H9 (cell line): ENCODE measurements at regions not wholly inside any gene's neighbourhood (a gene's known extent, or its start where the extent isn't known, plus 50 kb on each side); places are given as distances from the start of the nearest gene placed in this dataset.

ENCODE experiments used
- DNase-seq: peaks from one replicate; pipeline ENCODE4 v3.0.0-alpha.2; 2017
- H2AFZ ChIP-seq: one replicate; pipeline ENCODE4 v1.6.1; 2013; ENCODE audit warnings: mild to moderate bottlenecking, low read length, control low read depth, moderate library complexity
- H2AK5ac ChIP-seq: 2 replicates; pipeline ENCODE4 v1.6.1; 2013; ENCODE audit warnings: low read length, control low read depth, mixed read lengths; ENCODE audit not compliant: insufficient read length
- H2BK120ac ChIP-seq: one replicate; pipeline ENCODE4 v1.6.1; 2013; ENCODE audit warnings: low read depth, mild to moderate bottlenecking, low read length, control low read depth, inconsistent platforms; ENCODE audit not compliant: poor library complexity, severe bottlenecking
- H2BK12ac ChIP-seq: 2 replicates; pipeline ENCODE4 v1.6.1; 2013; ENCODE audit warnings: low read length, control low read depth, mixed read lengths, low read depth; ENCODE audit not compliant: insufficient read length
- H2BK15ac ChIP-seq: 2 replicates; pipeline ENCODE4 v1.6.1; 2013; ENCODE audit warnings: low read depth, low read length, control low read depth
- H2BK20ac ChIP-seq: one replicate; pipeline ENCODE4 v1.6.1; 2013; ENCODE audit warnings: low read depth, mild to moderate bottlenecking, low read length, control low read depth, inconsistent platforms; ENCODE audit not compliant: poor library complexity, severe bottlenecking
- H2BK5ac ChIP-seq: 2 replicates; pipeline ENCODE4 v1.6.1; 2013; ENCODE audit warnings: low read length, control low read depth, mixed read lengths; ENCODE audit not compliant: insufficient read length
- H3K14ac ChIP-seq: 2 replicates; pipeline ENCODE4 v1.6.1; 2013; ENCODE audit warnings: low read length, control low read depth; ENCODE audit not compliant: insufficient read depth
- H3K18ac ChIP-seq: 2 replicates; pipeline ENCODE4 v1.6.1; 2013; ENCODE audit warnings: low read depth, mild to moderate bottlenecking, mixed read lengths, low read length, control low read depth; ENCODE audit not compliant: insufficient read length
- H3K23ac ChIP-seq: 2 replicates; pipeline ENCODE4 v1.6.1; 2013; ENCODE audit warnings: low read length, control low read depth, mixed read lengths, low read depth; ENCODE audit not compliant: insufficient read length
- H3K23me2 ChIP-seq: 2 replicates; pipeline ENCODE4 v1.6.1; 2013; ENCODE audit warnings: low read depth, mild to moderate bottlenecking, mixed read lengths, low read length, control low read depth; ENCODE audit not compliant: insufficient read length, poor library complexity, severe bottlenecking
- H3K27ac ChIP-seq: 2 replicates; pipeline ENCODE4 v1.5.1; 2013; ENCODE audit warnings: low read length, control low read depth, mixed read lengths, low read depth; ENCODE audit not compliant: insufficient read length
- H3K27me3 ChIP-seq: 2 replicates; pipeline ENCODE4 v1.6.1; 2013; ENCODE audit warnings: low read length, control low read depth, inconsistent platforms; ENCODE audit not compliant: insufficient read depth
- H3K4ac ChIP-seq: 2 replicates; pipeline ENCODE4 v1.6.1; 2013; ENCODE audit warnings: low read depth, mild to moderate bottlenecking, control low read depth, inconsistent platforms, low read length, moderate library complexity
- H3K4me1 ChIP-seq: 2 replicates; pipeline ENCODE4 v1.6.1; 2013; ENCODE audit warnings: low read length, control low read depth, inconsistent platforms; ENCODE audit not compliant: insufficient read depth
- H3K4me2 ChIP-seq: 2 replicates; pipeline ENCODE4 v1.6.1; 2013; ENCODE audit warnings: low read length, control low read depth, mixed read lengths; ENCODE audit not compliant: insufficient read length, insufficient read depth
- H3K56ac ChIP-seq: 2 replicates; pipeline ENCODE4 v1.6.1; 2013; ENCODE audit warnings: low read depth, mild to moderate bottlenecking, mixed read lengths, low read length, control low read depth; ENCODE audit not compliant: insufficient read length
- H3K79me1 ChIP-seq: 2 replicates; pipeline ENCODE4 v1.6.1; 2013; ENCODE audit warnings: low read depth, mild to moderate bottlenecking, moderate library complexity, low read length, control low read depth, inconsistent platforms; ENCODE audit not compliant: insufficient read depth, poor library complexity, severe bottlenecking
- H3K79me2 ChIP-seq: 2 replicates; pipeline ENCODE4 v1.6.1; 2013; ENCODE audit warnings: low read length, control low read depth, inconsistent platforms; ENCODE audit not compliant: insufficient read depth
- H3K9ac ChIP-seq: 2 replicates; pipeline ENCODE4 v1.6.1; 2013; ENCODE audit warnings: low read length, control low read depth, mixed read lengths; ENCODE audit not compliant: insufficient read length; ENCODE audit errors: extremely low read depth
- H3K9me3 ChIP-seq: one replicate; pipeline ENCODE4 v1.6.1; 2013; ENCODE audit warnings: low read depth, low read length, inconsistent platforms; ENCODE audit not compliant: control insufficient read depth
- H3T11ph ChIP-seq: one replicate; pipeline ENCODE4 v1.6.1; 2013; ENCODE audit warnings: mild to moderate bottlenecking, low read length, control low read depth, inconsistent platforms
- H4K20me1 ChIP-seq: one replicate; pipeline ENCODE4 v1.6.1; 2013; ENCODE audit not compliant: control insufficient read depth, insufficient read length, insufficient read depth
- H4K5ac ChIP-seq: 2 replicates; pipeline ENCODE4 v1.6.1; 2013; ENCODE audit warnings: low read depth, mild to moderate bottlenecking, mixed read lengths, low read length, control low read depth; ENCODE audit not compliant: insufficient read length
- H4K8ac ChIP-seq: replicated peaks from 2 replicates; pipeline ENCODE4 v1.6.1; 2013; ENCODE audit warnings: low read length, control low read depth, mixed read lengths, low read depth; ENCODE audit not compliant: insufficient read length
- H4K91ac ChIP-seq: 2 replicates; pipeline ENCODE4 v1.6.1; 2013; ENCODE audit warnings: low read depth, mild to moderate bottlenecking, moderate library complexity, mixed read lengths, low read length, control low read depth; ENCODE audit not compliant: insufficient read length
- H3K27ac Mint-ChIP-seq, 3 experiments: 2 replicates in 2 of 3; 3 replicates in 1 of 3; pipeline ENCODE4 v1.8.0; 2020 to 2021; ENCODE audit warnings: mixed read lengths in 3 of 3, mild to moderate bottlenecking in 1 of 3, moderate library complexity in 1 of 3
- H3K27me3 Mint-ChIP-seq: 2 replicates; pipeline ENCODE4 v1.8.0; 2021; ENCODE audit warnings: low read depth, mild to moderate bottlenecking, moderate library complexity, mixed read lengths
- H3K36me3 Mint-ChIP-seq, 3 experiments: 2 replicates in 2 of 3; 3 replicates in 1 of 3; pipeline ENCODE4 v1.8.0; 2020 to 2021; ENCODE audit warnings: low read depth in 3 of 3, mixed read lengths in 3 of 3; ENCODE audit not compliant: insufficient read depth in 1 of 3
- H3K4me1 Mint-ChIP-seq, 2 experiments: 2 replicates each; pipeline ENCODE4 v1.8.0; 2020; ENCODE audit warnings: mixed read lengths in 2 of 2
- H3K4me3 Mint-ChIP-seq, 2 experiments: 2 replicates in 1 of 2; 3 replicates in 1 of 2; pipeline ENCODE4 v1.8.0; 2020 to 2021; ENCODE audit warnings: mild to moderate bottlenecking in 2 of 2, mixed read lengths in 2 of 2, moderate library complexity in 1 of 2
- H3K9me3 Mint-ChIP-seq, 2 experiments: 2 replicates in 1 of 2; 3 replicates in 1 of 2; pipeline ENCODE4 v1.8.0; 2020; ENCODE audit warnings: mild to moderate bottlenecking in 2 of 2, mixed read lengths in 2 of 2, moderate library complexity in 1 of 2
- CTCF ChIP-seq: fragments of 200-600 bp; sonication (generic); conservative IDR thresholded peaks from 3 replicates; pipeline ENCODE4 v1.8.0; 2021; ENCODE audit warnings: antibody characterized with exemption, mild to moderate bottlenecking
- WGBS: extraction: QIAGEN DNeasy Blood & Tissue Kit; methylation state at CpG from one replicate; pipeline ENCODE4 v1.1.7; 2013; ENCODE audit warnings: missing lambda C conversion rate, low lambda C conversion rate, mixed read lengths; ENCODE audit not compliant: insufficient read length; ENCODE audit errors: extremely low coverage; 5-methylcytosine and 5-hydroxymethylcytosine counted together

- H3K4me2 ChIP-seq, result no peak overlapping the region
- H4K91ac ChIP-seq, result no peak overlapping the region
- no peaks in the 10 kb centered on the region for H3K4me1 ChIP-seq
- H3K4me3 Mint-ChIP-seq, result no peak overlapping the region
- WGBS, result no CpG with 5 or more reads among the region's 5 CpGs
- no peaks in the 10 kb centered on the region for H3K79me1 ChIP-seq
- no peaks in the 10 kb centered on the region for H3K36me3 Mint-ChIP-seq
- no peak for TF ChIP-seq CTCF
- no peak overlapping the region for H4K8ac ChIP-seq
- no peaks in the 10 kb centered on the region; a peak in 1 of 4 replicates for H3K4me1 Mint-ChIP-seq
- no peak overlapping the region for H3K14ac ChIP-seq
- H3K9ac ChIP-seq, result no peak overlapping the region
- H3K27me3 Mint-ChIP-seq, result no peaks in the 10 kb centered on the region
- H3K9me3 Mint-ChIP-seq, result no peaks in the 10 kb centered on the region; a peak in 1 of 5 replicates
- H3K9me3 ChIP-seq, result no peaks in the 10 kb centered on the region
- no peak overlapping the region for H2BK5ac ChIP-seq
- H4K20me1 ChIP-seq, result no peaks in the 10 kb centered on the region
- H3T11ph ChIP-seq, result no peak overlapping the region
- H3K27ac ChIP-seq, result no peak overlapping the region
- no peak overlapping the region for H3K18ac ChIP-seq
- no peaks in the 10 kb centered on the region for H3K23me2 ChIP-seq
- no peak overlapping the region for H2BK12ac ChIP-seq
- no peak overlapping the region for H3K27ac Mint-ChIP-seq
- H2BK20ac ChIP-seq, result no peak overlapping the region
- H3K23ac ChIP-seq, result no peak overlapping the region
- H3K56ac ChIP-seq, result no peak overlapping the region
- H2AFZ ChIP-seq, result no peak overlapping the region
- H2AK5ac ChIP-seq, result no peak overlapping the region
- H3K27me3 ChIP-seq, result no peaks in the 10 kb centered on the region
- no peak overlapping the region for H4K5ac ChIP-seq
- H3K79me2 ChIP-seq, result no peaks in the 10 kb centered on the region
- H2BK120ac ChIP-seq, result no peak overlapping the region
- no peak for DNase-seq
- H3K4ac ChIP-seq, result no peak overlapping the region
- no peak overlapping the region for H2BK15ac ChIP-seq
These were observed 125.6 kb upstream of the CRBN start for GRCh38 chr3:3305084-3305483.
